DND-41 (cell line): ENCODE measurements at regions not wholly inside any gene's neighbourhood (a gene's known extent, or its start where the extent isn't known, plus 50 kb on each side); places are given as distances from the start of the nearest gene placed in this dataset.
"Not testable (repeated sequence)": the region's sequence is repeated elsewhere in the genome, so short reads cannot be mapped to it uniquely, and the experiment has no call there.

ENCODE experiments used
- CTCF ChIP-seq: IDR thresholded peaks from 2 replicates; pipeline ENCODE4 v1.5.1; 2012; ENCODE audit warnings: borderline replicate concordance, low read length, moderate library complexity, mild to moderate bottlenecking; ENCODE audit not compliant: poor library complexity, severe bottlenecking; ENCODE audit errors: extremely low read depth
- EZH2 ChIP-seq: IDR thresholded peaks from 3 replicates; pipeline ENCODE4 v1.6.1; 2012; ENCODE audit warnings: borderline replicate concordance, low read depth, mild to moderate bottlenecking, moderate library complexity, low read length, inconsistent platforms; ENCODE audit not compliant: severe bottlenecking

- TF ChIP-seq CTCF, EZH2: not testable (repeated sequence)
These were observed 127.3 kb upstream of the ZC3H12C start for GRCh38 chr11:109965926-109966325.
